HG02973 (cell line): ENCODE measurements at regions not wholly inside any gene's neighbourhood (a gene's known extent, or its start where the extent isn't known, plus 50 kb on each side); places are given as distances from the start of the nearest gene placed in this dataset.

Experiments used
- ATAC-seq: cut with Tn5 transposase; IDR thresholded peaks from one replicate; pipeline ENCODE4 v1.9.1; 2021; ENCODE audit warnings: moderate library complexity; ENCODE audit not compliant: unreplicated experiment

DNA sequence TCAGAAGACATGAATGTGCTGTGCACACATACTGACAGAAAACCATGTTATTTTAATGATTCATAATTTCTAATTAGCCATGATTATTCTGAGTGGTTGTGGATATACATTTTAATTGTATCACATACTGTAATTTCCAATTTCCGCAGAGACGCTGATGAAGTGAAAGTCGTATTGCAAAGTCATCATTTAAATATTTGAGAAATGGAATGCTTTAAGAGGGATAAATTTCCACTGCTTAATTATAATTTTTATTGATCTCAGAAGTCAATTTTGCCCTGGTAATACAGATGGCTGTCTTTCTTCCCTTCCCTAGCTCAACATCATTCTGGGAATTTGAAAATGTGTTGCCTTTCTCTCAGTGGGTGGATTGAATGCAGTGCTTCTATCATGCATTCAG is 819.3 kb downstream of the ROBO2 start:
- no peak for ATAC-seq

DNA sequence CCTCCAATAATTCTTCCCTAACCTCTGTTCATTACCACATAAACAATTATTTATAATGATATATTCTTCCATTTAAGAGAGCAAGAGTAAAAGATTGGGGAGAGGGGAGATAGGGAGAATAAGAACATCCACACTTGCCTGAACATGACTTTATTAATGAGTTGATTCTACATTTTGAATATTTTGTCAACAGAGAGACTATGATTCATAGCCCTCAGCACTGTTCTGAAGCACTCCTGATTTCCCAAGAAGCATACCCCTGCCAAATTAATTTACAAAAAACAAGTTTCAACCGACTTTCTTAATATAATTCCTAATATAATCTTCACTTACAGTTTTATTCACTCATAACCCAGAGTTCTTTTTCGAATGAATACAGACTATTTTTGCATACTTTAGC is 828.8 kb downstream of the ROBO2 start:
- ATAC-seq: no peak

- no peak for ATAC-seq
Observed at GRCh38 chr3:77869423-77869822, 829.5 kb downstream of the ROBO2 start.

GRCh38 chr3:77871436-77871835 is 831.5 kb downstream of the ROBO2 start:
- no peak for ATAC-seq

DNA sequence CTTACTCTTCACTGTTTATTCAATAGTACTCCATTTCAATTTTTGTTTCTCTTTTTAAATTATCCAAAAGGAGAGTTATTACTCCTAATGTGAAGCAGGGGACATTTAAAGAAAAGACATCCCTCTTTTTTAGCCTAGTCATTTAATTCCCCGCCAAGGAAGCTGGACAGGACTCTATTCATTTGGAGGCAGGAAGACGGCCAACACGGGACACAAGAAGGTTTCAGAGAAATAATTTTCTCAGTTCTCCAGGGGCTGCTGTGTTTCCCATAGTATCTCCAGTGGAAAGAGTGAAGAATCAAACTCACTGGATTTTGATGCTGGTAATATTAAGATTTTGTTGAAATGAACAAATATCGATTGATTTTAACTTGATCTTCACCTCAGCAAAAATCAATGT is 833.7 kb downstream of the ROBO2 start:
- no peak for ATAC-seq

DNA sequence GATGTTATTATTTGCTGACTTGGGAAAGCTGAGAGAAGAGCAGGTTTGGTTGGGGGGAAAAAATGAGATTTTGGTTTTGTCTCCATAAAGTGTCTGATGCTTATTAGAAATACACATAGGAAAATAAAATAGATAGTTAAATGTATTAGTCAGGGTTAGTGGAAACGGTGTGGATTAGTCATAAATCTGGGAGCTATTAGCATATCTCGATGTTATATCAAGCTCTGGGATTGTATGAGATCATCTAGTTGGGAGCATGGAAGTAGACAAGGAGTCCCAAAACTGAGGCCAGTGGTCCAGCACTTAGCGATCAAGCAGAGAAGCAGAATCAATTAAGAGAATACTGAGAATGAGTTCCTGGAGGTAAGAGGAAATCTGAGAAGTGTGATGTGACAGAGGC is 845.5 kb downstream of the ROBO2 start:
- no peak for ATAC-seq

DNA sequence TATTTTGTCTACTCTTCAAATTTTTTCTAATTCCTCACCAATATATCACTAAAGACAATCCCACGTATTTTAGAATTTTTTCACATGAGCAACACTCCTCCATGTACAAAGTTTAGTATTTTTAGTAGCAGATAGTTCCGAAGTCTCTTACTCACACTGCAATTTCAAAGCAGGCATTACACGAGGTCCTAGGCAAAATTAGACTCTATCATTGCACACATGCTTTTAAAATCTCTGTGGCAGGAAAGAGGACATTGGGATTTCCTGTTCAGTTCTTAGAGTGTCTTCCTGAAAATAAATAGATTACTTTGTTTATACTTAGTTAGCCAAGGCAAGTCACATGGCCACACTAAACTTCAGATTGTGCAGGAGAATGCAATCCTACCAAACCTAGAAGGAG is 847.7 kb downstream of the ROBO2 start:
- ATAC-seq: no peak

DNA sequence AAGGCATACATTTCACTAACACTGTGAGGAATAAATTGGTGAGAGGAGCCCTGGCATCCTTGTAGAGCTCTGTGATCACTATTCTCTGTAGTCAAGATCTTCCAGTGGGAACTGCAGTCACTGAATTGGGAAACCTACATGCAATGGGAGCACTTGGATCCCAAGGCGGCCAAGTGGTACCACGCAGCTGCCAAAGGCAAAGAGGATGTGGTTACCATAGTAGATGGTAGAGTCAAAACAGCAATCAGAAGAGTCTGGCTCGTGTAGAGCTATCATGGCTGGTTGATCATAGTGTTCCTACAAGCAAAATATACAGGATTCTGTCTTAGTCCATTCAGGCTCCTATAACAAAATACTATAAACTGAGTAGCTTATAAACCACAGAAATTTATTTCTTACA is 849.7 kb downstream of the ROBO2 start:
- no peak for ATAC-seq

DNA sequence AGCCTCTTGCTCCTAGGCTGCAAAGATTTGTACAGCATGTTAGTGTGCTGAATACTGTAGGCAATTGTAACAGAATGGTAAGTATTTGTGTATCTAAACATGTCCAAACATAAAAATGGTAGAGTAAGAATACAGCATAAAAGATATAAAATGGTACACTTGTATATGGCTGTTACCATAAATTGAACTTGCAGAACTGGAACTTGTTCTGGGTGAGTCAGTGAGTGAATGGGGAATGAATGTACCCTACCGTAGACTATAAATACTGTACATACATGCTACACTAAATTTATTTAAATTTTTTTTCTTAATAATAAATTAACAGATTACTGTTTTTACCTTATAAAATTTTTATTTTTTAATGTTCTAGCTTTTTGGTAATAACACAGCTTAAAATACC is 858.7 kb downstream of the ROBO2 start:
- no peak for ATAC-seq

DNA sequence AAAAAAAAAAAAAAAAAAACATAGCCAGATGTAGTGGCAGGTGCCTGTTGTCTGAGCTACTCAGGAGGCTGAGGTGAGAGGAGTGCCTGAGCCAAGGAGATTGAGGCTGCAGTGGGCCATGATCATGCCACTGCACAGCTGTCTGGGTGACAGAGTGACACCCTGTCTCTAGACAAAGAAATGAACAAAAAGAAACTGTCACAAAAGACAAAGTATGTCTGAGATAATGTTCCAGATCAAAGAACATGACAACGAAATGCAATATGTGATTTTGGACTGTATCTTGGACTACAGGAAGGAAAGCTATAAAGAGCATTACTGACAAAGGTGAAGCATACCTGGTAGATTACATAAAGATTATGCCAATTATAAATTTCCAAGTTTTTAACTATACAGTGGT is 862.8 kb downstream of the ROBO2 start:
- no peak for ATAC-seq

DNA sequence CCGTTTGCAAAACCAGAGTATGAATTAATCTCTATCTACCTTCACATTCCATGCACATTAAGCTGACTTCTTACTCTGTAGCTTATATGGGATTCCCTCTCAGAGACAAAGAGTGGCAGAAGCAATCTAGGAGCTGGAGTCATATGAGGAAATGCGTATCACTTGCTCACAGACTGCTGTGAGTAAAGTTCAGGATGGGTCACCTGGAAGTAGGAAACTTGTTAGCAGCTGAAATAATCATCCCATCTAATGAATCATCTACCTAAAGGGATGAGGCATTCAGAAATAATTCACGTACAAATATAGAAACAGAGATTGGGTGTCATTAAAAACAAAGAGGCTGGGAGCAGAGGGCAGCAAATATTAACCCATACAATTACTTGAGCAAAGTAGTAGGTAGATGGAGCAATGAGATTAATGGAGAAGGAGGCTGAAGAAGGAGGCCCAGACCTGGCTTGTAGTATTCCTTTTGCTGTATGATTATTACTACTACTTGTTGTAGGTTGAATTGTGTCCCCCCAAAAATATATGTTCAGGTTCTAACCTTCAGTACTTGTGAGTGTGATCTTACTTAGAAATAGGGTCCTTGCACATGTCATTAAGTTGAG is 866.3 kb downstream of the ROBO2 start:
- no peak for ATAC-seq

DNA sequence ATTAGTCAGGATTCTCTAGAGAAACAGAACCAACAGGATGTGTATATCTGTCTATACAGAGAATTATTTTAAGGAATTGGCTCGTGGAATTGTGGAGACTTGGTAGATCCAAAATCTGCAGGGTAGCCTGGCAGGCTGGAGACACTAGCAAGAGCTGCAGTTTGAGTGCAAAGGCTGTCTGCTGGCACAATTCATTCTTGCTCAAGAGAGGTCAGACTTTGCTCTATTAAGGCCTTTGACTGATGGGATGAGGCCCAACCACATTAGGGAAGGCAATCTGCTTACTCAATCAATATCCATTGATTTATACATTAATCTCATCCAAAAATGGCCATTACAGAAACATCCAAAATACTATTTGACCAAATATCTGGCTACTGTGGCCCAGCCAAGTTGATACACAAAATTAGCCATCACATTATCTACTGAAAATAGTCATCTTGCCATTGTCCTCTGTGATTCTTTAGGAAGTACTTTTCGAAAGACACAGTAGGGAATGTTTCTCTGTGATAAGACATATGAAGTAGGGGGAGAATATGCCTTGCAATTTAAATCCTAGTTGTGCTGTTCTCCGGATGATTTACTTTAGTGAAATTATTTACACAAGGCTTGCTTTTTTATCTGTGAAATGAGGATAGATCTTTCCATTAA is 873.8 kb downstream of the ROBO2 start:
- no peak for ATAC-seq

DNA sequence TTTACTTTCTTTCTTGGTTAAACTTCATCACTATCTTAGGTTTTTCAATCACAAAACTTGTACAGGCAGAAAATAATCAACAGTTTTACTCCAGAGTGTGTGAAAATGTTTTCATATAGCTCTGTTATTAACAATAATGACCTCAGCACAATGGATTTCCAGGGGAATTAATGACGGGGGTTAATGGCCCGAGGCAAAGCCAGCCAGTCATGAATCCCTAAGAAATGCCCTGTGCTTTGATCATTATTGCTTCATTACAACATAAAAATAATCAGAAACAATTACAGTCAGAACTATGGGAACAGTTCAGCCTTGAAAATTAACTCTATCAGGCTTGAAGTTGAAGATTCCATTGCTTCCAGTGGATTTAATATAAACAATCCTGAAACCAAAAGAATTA is 875.4 kb downstream of the ROBO2 start:
- ATAC-seq: no peak

- no peak for ATAC-seq
Observed at GRCh38 chr3:77917225-77917624, 877.3 kb downstream of the ROBO2 start.

DNA sequence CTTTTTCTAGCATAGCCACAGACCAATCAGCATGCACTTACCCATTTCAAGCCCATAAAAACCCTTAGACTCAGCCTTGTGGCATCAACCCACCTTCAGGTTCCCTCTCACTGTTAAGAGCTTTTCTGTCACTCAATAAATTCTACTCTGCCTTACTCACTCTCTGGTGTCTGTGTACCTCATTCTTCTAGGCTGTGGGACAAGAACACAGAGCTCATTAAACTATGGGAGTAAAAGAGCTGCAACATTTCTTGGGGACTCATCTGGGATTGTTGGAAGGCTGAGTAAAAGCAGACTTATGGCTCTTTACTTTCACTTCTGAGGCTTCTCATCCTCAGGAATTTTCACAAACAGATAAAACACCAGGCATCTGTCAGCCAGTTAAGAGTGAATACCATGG is 879.3 kb downstream of the ROBO2 start:
- no peak for ATAC-seq

- no peak for ATAC-seq
Observed at GRCh38 chr3:77931255-77932009, 891.5 kb downstream of the ROBO2 start.

DNA sequence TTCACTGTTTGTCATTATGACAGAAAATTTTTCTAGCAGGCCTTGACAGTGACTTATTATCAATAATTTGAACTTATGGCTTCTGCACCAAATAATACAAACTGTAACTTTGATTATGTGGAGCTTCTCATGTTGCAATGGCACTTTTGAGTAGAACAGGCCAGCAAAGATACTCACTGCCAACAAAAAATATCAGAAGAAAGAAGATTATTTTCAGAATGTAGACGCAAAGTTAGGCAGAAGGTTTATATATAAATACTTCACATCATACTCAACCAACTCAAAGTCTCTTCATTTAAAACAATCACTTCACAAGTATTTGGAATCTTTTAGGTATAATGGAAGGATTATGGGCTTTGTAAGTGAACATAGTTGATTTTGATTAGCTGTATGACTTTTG is 893.0 kb downstream of the ROBO2 start:
- ATAC-seq: no peak

GRCh38 chr3:77933926-77934325 is 894.0 kb downstream of the ROBO2 start:
- ATAC-seq: no peak

DNA sequence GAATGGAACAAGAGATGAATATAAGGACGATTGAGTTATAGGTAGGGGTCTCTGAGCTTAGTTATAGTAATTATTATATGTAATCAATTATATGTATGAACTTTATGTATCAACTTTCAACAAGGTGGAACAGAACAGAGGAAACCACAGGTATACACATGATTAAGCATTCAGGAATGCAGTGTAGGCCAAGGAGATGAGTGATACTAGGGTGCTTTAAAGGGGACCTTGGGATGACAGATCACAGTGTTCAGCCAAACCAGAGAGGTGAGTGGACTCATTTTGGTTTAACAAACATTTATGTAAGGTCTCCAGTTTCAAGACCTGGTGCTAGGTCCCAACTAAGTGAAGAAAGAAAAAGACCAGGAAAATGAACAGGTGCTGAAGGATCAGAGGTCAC is 895.5 kb downstream of the ROBO2 start:
- no peak for ATAC-seq

- ATAC-seq: no peak
Observed at GRCh38 chr3:77939726-77940125, 899.8 kb downstream of the ROBO2 start.

DNA sequence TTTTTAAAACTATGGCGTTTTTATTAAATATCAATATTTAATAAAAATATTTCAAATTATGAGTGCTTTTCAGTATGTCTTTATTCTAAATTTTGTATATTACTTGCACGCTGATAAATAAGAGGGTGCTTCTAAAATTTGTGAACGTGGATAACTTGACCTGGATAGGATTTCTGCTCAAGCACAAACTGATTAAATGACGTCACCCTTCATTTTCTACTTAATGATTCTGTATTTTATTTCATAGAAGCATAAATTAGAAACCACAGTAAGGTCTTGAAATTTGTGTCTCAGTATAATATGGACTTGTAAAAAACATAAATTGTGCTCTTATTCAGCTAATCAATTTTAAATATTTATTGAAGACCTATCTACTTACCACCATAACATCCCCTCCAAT is 903.7 kb downstream of the ROBO2 start:
- ATAC-seq: no peak

DNA sequence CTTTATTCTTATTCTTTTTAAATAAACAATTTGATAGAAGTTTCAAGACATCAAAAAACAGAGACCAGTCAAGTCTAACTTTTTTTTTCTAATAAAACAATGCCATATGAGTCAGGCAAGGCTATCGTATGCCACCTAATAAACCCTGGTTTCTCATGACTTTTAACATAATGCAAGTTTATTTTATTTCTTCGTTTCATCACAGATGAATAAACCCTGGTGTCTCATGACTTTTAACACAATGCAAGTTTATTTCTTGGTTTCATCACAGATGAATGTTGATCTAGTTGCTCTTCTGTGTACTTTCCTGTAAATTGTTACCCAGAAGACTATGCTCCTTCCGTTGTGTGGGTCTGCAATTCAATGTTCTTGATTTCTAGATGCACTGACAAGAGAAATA is 905.4 kb downstream of the ROBO2 start:
- no peak for ATAC-seq
